Ovary (tissue), 7 donors: ENCODE measurements at regions not wholly inside any gene's neighbourhood (a gene's known extent, or its start where the extent isn't known, plus 50 kb on each side); places are given as distances from the start of the nearest gene placed in this dataset.

ENCODE experiments used
- DNase-seq, 5 donors: peaks; one replicate each; pipeline ENCODE4 v3.0.0-alpha.2; 2019 to 2020
- H3K27ac ChIP-seq, 2 donors: fragments of 200-600 bp; one replicate each; pipeline versions ENCODE4 v1.5.1 to v1.8.0; 2019 to 2022
- H3K27me3 ChIP-seq: fragments of 200-600 bp; one replicate; pipeline ENCODE4 v1.8.0; 2022
- H3K36me3 ChIP-seq: fragments of 200-600 bp; sonication (generic); one replicate; pipeline ENCODE4 v1.5.1; 2019
- H3K4me1 ChIP-seq: one replicate; pipeline ENCODE4 v1.8.1; 2013; ENCODE audit warnings: mild to moderate bottlenecking, moderate library complexity; ENCODE audit not compliant: insufficient read depth
- H3K4me3 ChIP-seq: fragments of 200-600 bp; sonication (generic); one replicate; pipeline ENCODE4 v1.5.1; 2017
- H3K9me3 ChIP-seq, 2 donors: fragments of 200-600 bp in 1 of 2; sonication (generic) in 1 of 2; one replicate each; pipeline versions ENCODE4 v1.5.1 to v1.8.1; 2013 to 2019; ENCODE audit warnings: mild to moderate bottlenecking in 1 of 2, moderate library complexity in 1 of 2
- EP300 ChIP-seq: sonication (generic); formaldehyde crosslinking; IDR thresholded peaks from one replicate; pipeline ENCODE4 v1.6.1; 2017; ENCODE audit warnings: antibody characterized with exemption
- POLR2A ChIP-seq: fragments of 450-650 bp; IDR thresholded peaks from one replicate; pipeline ENCODE4 v1.6.1; 2017; ENCODE audit warnings: antibody characterized with exemption, mild to moderate bottlenecking, moderate library complexity
- WGBS, 3 donors: extraction: QIAGEN DNeasy Blood & Tissue Kit in 1 of 3; methylation state at CpG; one replicate each; pipeline versions ENCODE4 v1.1.5 to v1.1.7; 2013 to 2017; 5-methylcytosine and 5-hydroxymethylcytosine counted together
- intact Hi-C, 4 donors: fragments of 100-400 bp; cut with DNase I; formaldehyde crosslinking; loops; one replicate each; pipeline versions ENCODE4 v1.11.0 to v1.15.1; 2022 to 2023
- TF ChIP-seq, protein P1 (sequence below), 3 donors: fragments of 450-650 bp in 2 of 3; fragments of 200-600 bp in 1 of 3; IDR thresholded peaks; one replicate each; pipeline versions ENCODE4 v1.5.1 to v1.8.0; 2016 to 2022; ENCODE audit warnings: antibody characterized with exemption in 3 of 3, mild to moderate bottlenecking in 1 of 3
- donor health status: DM: no; HTN: no; CAD: no; lungs with moderate emphysema.
- donor health status: DM: no; HTN: no; CAD: no.
- donor health status: Bipolar disorder and iron deficiency.
- donor health status: DM: no; HTN: no; CAD: no.
- donor health status: DM: yes; HTN: yes; CAD: no.

DNA sequence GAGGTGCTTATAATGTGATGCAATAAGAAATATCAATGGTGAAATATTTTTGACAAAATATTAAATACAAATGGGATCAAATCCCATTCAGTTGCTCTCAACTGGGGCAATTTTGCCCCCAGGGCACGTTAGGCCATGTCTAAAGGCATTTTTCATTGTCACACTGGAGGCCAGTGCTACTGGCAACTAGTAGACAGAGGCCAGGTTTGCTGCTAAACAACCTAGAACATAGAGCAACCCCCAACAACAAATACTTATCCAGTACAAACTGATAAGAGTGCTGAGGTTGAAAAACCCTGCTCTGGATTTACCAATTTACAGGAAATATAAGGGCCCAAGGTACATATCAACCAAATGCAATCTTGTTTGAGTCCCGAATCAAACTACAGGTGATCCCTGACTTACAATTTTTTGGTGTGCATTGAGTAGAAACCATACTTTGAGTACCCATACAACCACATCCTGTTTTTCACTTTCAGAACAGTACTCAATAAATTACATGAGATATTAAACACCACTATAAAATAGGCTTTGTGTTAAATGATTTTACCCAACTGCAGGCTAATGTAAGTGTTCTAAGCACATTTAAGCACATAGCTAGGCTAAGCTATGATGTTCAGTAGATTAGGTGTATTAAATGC is 237.5 kb downstream of the HNRNPD start:
- DNase-seq, result no peak
- H3K27ac ChIP-seq, result no peak overlapping the region
- no peaks in the 10 kb centered on the region for H3K4me1 ChIP-seq
- intact Hi-C loops, result no loop called here
- H3K27me3 ChIP-seq, result no peaks in the 10 kb centered on the region
- no peak overlapping the region for H3K4me3 ChIP-seq
- TF ChIP-seq, protein P1, sequence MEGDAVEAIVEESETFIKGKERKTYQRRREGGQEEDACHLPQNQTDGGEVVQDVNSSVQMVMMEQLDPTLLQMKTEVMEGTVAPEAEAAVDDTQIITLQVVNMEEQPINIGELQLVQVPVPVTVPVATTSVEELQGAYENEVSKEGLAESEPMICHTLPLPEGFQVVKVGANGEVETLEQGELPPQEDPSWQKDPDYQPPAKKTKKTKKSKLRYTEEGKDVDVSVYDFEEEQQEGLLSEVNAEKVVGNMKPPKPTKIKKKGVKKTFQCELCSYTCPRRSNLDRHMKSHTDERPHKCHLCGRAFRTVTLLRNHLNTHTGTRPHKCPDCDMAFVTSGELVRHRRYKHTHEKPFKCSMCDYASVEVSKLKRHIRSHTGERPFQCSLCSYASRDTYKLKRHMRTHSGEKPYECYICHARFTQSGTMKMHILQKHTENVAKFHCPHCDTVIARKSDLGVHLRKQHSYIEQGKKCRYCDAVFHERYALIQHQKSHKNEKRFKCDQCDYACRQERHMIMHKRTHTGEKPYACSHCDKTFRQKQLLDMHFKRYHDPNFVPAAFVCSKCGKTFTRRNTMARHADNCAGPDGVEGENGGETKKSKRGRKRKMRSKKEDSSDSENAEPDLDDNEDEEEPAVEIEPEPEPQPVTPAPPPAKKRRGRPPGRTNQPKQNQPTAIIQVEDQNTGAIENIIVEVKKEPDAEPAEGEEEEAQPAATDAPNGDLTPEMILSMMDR (IDR thresholded peaks at IDR 0.05), result no peak
- no peak for TF ChIP-seq EP300
- TF ChIP-seq POLR2A, result no peak
- WGBS, 3 donors, result 59 to 73% (median 68%) methylated on average over 2 of the region's 2 CpGs
- no peaks in the 10 kb centered on the region for H3K36me3 ChIP-seq
- H3K9me3 ChIP-seq, result no peaks in the 10 kb centered on the region

DNA sequence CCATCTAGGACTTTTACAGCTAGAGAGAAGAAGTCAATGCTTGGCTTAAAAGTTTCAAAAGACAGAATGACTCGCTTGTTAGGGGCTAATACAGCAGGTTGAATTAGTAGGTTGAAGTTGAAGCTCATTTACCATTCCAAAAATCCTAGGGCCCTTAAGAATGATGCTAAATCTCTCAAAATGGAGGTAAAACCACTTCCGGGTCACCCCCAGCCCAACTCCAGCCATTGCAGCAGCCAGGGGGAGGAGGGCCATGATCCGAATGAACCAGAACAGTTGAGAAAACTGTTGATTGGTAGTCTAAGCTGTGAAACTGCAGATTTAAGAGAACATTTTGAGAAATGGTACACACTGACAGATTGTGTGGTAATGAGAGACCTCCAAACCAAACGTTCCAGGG is 245.4 kb downstream of the HNRNPD start:
- WGBS, 3 donors, result 77 to 89% (median 78%) methylated on average over 4 of the region's 4 CpGs
- H3K27ac ChIP-seq, result no peak overlapping the region
- TF ChIP-seq POLR2A (no peak), EP300 (no peak)
- TF ChIP-seq, protein P1 (IDR thresholded peaks at IDR 0.05), result no peak
- no peaks in the 10 kb centered on the region for H3K4me1 ChIP-seq
- H3K27me3 ChIP-seq, result no peaks in the 10 kb centered on the region
- no peak overlapping the region for H3K4me3 ChIP-seq
- H3K36me3 ChIP-seq, result no peaks in the 10 kb centered on the region
- no peak for DNase-seq
- intact Hi-C loops, result no loop called here
- no peaks in the 10 kb centered on the region for H3K9me3 ChIP-seq

DNA sequence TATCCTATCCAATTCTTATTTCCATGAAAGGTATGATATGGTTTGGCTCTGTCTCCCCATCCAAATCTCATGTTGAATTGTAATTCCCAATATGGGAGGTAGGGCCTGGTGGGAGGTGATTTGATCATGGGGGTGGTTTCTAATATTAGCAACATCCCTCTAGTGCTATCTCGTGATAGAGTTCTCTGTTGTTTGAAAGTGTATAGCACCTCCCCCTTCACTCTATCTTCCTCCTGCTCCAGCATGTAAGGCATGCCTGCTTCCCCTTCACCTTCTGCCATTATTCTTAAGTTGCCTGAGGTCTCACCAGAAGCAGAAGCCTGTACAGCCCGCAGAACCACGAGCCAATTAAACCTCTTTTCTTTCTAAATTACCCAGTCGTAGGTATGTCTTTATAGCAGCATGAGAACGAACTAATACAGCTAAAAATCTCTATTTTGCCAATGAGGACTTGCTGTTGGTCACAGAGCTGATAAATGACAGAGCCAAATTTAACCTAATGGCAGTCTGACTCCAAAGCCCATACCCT is 247.2 kb downstream of the HNRNPD start:
- 60 to 71% (median 68%) methylated on average over 5 of the region's 5 CpGs for WGBS, 3 donors
- intact Hi-C loops, result no loop called here
- Histone ChIP-seq H3K4me1 (no peaks in the 10 kb centered on the region), H3K9me3 (no peaks in the 10 kb centered on the region), H3K4me3 (no peak overlapping the region), H3K27ac (no peak overlapping the region), H3K27me3 (no peaks in the 10 kb centered on the region), H3K36me3 (no peaks in the 10 kb centered on the region)
- no peak for TF ChIP-seq EP300
- TF ChIP-seq POLR2A, result no peak
- TF ChIP-seq, protein P1 (IDR thresholded peaks at IDR 0.05), result no peak
- DNase-seq, result no peak

DNA sequence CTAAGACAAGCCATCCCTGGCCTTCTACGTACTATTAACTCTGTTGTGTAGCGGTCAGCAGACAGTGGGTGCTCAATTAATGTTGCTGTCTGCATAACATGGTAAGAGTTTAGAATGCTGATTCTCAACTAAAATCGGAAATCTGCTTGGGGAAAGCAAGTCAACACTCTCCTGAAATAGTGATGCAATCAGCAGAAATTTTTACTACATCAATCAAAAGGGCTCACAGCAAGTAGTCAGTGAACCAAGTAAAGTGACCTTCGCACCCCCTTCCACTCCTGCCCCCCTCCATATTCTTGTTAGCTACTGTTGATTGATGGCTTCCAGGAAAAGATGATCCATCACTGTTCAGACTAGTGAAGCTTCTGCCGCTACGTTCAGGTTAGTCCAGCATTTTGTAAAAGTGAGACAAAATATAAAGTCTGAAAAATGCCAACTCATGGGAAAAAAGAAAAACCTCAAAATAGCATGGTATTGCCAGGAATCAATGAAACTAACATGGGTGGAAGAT is 247.9 kb downstream of the HNRNPD start:
- intact Hi-C loops, result no loop called here
- H3K27ac ChIP-seq, result no peak overlapping the region
- no peaks in the 10 kb centered on the region for H3K4me1 ChIP-seq
- TF ChIP-seq, protein P1 (IDR thresholded peaks at IDR 0.05), result no peak
- TF ChIP-seq EP300, result no peak
- TF ChIP-seq POLR2A, result no peak
- H3K36me3 ChIP-seq, result no peaks in the 10 kb centered on the region
- H3K27me3 ChIP-seq, result no peaks in the 10 kb centered on the region
- 76 to 85% (median 82%) methylated on average over 6 of the region's 6 CpGs for WGBS, 3 donors
- H3K9me3 ChIP-seq, result no peaks in the 10 kb centered on the region
- no peak overlapping the region for H3K4me3 ChIP-seq
- DNase-seq, result no peak
